OCI-LY7 (cell line): ENCODE measurements at regions not wholly inside any gene's neighbourhood (a gene's known extent, or its start where the extent isn't known, plus 50 kb on each side); places are given as distances from the start of the nearest gene placed in this dataset.

Experiments used
- BruUV-seq: library from RNA; stranded (reverse); fragments of 400-500 nt; replicated peaks from 2 replicates; lab custom pipeline; 2021; lab: Mats Ljungman, UMichigan
- CTCF ChIA-PET: fragments of 300-600 bp; sonication (Branson Sonifier 250); formaldehyde crosslinking; loops from one replicate; lab custom pipeline; 2022; ENCODE audit warnings: antibody characterized with exemption; ENCODE audit not compliant: unreplicated experiment; lab: Charles Lee
- POLR2A ChIA-PET: fragments of 300-600 bp; sonication (Branson Sonifier 250); formaldehyde crosslinking; loops from one replicate; lab custom pipeline; 2022; ENCODE audit warnings: antibody characterized with exemption; lab: Charles Lee
- DNase-seq: peaks from one replicate; pipeline ENCODE4 v3.0.0-alpha.2; 2015; ENCODE audit warnings: low spot score
- H2AFZ ChIP-seq: fragments of 200-600 bp; sonication (generic), shearing (Covaris generic); 2 replicates; pipeline ENCODE4 v1.6.1; 2014; ENCODE audit warnings: mild to moderate bottlenecking, antibody characterized with exemption, low read length, moderate library complexity
- H3K27ac ChIP-seq: fragments of 200-600 bp; sonication (generic); 2 replicates; pipeline ENCODE4 v1.5.1; 2014; ENCODE audit warnings: mixed run types, low read depth, mild to moderate bottlenecking, moderate library complexity, low read length, inconsistent platforms; ENCODE audit not compliant: poor library complexity, severe bottlenecking
- H3K36me3 ChIP-seq: fragments of 200-600 bp; sonication (generic); 2 replicates; pipeline ENCODE4 v1.6.1; 2014; ENCODE audit warnings: mild to moderate bottlenecking, antibody characterized with exemption, low read length, moderate library complexity, mixed read lengths; ENCODE audit not compliant: insufficient read depth
- H3K4me1 ChIP-seq: fragments of 200-600 bp; sonication (generic); 2 replicates; pipeline ENCODE4 v1.5.1; 2014; ENCODE audit warnings: mild to moderate bottlenecking, low read length; ENCODE audit not compliant: insufficient read depth, poor library complexity, severe bottlenecking
- H3K4me2 ChIP-seq: fragments of 200-600 bp; sonication (generic); 2 replicates; pipeline ENCODE4 v1.6.1; 2014; ENCODE audit warnings: mild to moderate bottlenecking, low read length
- H3K4me3 ChIP-seq: fragments of 200-600 bp; sonication (generic); 2 replicates; pipeline ENCODE4 v1.5.1; 2014; ENCODE audit warnings: mild to moderate bottlenecking, low read depth, low read length; ENCODE audit not compliant: poor library complexity, severe bottlenecking
- H3K79me2 ChIP-seq: fragments of 200-600 bp; sonication (generic); 2 replicates; pipeline ENCODE4 v1.6.1; 2016; ENCODE audit warnings: low read depth, mild to moderate bottlenecking, low read length, moderate library complexity, mixed read lengths; ENCODE audit not compliant: insufficient read depth
- H3K9me2 ChIP-seq: fragments of 200-600 bp; sonication (generic); 2 replicates; pipeline ENCODE4 v1.6.1; 2016; ENCODE audit warnings: mild to moderate bottlenecking, low read length, mixed read lengths; ENCODE audit not compliant: insufficient read depth
- H3K9me3 ChIP-seq: fragments of 200-600 bp; sonication (generic); 2 replicates; pipeline ENCODE4 v1.6.1; 2014; ENCODE audit warnings: mild to moderate bottlenecking, mixed run types, low read length, mixed read lengths
- H4K20me1 ChIP-seq: fragments of 200-600 bp; sonication (generic); 2 replicates; pipeline ENCODE4 v1.6.1; 2014; ENCODE audit warnings: mild to moderate bottlenecking, antibody characterized with exemption, low read length, moderate library complexity, mixed read lengths; ENCODE audit not compliant: insufficient read depth
- EZH2phosphoT487 ChIP-seq: fragments of 200-600 bp; sonication (generic); IDR thresholded peaks from 2 replicates; pipeline ENCODE4 v1.6.1; 2018; ENCODE audit warnings: low read depth, borderline replicate concordance, mild to moderate bottlenecking, mixed run types, antibody characterized with exemption, low read length, moderate library complexity, mixed read lengths
- intact Hi-C: fragments of 100-400 bp; cut with micrococcal nuclease; formaldehyde crosslinking; loops from one replicate; pipeline ENCODE4 v1.10.0; 2022; ENCODE audit not compliant: unreplicated experiment
- TF ChIP-seq, protein P1 (sequence below): fragments of 200-600 bp; sonication (generic); conservative IDR thresholded peaks from 2 replicates; pipeline ENCODE4 v1.5.1; 2014; ENCODE audit warnings: mild to moderate bottlenecking, antibody characterized with exemption, low read length, moderate library complexity, mixed read lengths

DNA sequence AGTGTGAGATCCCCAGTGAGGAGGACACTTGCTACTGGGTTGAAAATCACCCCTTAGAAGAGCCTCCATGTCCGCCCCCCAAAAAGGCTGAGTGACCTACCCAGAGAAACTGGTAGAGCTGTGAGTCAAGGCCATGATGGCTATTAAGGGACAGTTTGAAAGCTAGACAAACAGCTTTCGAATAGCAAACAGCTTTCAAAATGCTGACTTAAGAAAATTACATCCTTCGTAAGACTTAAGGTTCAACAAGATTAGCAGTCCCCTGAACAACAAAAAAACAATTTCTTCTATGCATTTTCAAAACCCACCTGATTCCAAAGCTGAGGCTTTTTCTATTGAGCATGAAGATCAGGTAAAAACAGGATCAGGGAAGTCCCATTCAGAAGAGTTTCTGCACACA, 269.7 kb upstream of the SOX2 start:
- BruUV-seq = no TSS peak
- no peaks in the 10 kb centered on the region for H3K79me2 ChIP-seq
- H3K27ac ChIP-seq = no peak overlapping the region
- no peaks in the 10 kb centered on the region for H4K20me1 ChIP-seq
- CTCF ChIA-PET = no interaction called here
- H3K4me1 ChIP-seq = no peaks in the 10 kb centered on the region
- no peaks in the 10 kb centered on the region for H3K9me2 ChIP-seq
- POLR2A ChIA-PET = interaction anchor here (0.6 kb wide), 1 partner anchor 28 kb away, joined by 3 read pairs; no protein-coding TSS in a partner anchor
- H3K4me2 ChIP-seq = no peak overlapping the region
- no peak overlapping the region for H3K4me3 ChIP-seq
- no peaks in the 10 kb centered on the region for H3K9me3 ChIP-seq
- H2AFZ ChIP-seq = no peak overlapping the region
- no peaks in the 10 kb centered on the region for H3K36me3 ChIP-seq
- DNase-seq = no peak
- TF ChIP-seq, protein P1, sequence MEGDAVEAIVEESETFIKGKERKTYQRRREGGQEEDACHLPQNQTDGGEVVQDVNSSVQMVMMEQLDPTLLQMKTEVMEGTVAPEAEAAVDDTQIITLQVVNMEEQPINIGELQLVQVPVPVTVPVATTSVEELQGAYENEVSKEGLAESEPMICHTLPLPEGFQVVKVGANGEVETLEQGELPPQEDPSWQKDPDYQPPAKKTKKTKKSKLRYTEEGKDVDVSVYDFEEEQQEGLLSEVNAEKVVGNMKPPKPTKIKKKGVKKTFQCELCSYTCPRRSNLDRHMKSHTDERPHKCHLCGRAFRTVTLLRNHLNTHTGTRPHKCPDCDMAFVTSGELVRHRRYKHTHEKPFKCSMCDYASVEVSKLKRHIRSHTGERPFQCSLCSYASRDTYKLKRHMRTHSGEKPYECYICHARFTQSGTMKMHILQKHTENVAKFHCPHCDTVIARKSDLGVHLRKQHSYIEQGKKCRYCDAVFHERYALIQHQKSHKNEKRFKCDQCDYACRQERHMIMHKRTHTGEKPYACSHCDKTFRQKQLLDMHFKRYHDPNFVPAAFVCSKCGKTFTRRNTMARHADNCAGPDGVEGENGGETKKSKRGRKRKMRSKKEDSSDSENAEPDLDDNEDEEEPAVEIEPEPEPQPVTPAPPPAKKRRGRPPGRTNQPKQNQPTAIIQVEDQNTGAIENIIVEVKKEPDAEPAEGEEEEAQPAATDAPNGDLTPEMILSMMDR = no peak
- TF ChIP-seq EZH2phosphoT487 = no peak
- intact Hi-C loops = no loop called here

DNA sequence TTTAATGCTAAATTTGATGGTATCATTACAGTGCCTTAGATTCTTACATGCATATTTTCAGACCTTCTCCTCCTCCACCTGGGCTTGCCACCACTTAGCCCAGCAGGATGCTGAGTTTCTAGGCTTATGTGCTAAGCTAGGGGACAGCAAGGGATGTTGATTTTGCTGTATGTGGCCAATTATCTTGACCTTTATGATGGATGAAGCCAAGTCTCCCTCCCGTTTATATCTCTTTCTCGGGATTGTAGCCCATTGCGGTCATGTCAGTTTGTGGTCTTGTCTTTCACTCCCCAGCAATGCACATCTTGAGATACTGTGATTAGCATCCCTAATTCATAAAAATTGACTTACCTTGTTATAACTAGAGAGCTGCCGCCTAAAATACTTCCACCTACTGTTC, 278.7 kb upstream of the SOX2 start:
- no peaks in the 10 kb centered on the region for H3K9me2 ChIP-seq
- no peaks in the 10 kb centered on the region for H3K9me3 ChIP-seq
- POLR2A ChIA-PET = interaction anchor here (0.6 kb wide), 2 partner anchors 146 to 674 kb away, joined by 3 read pairs; no protein-coding TSS in a partner anchor
- no peaks in the 10 kb centered on the region for H3K36me3 ChIP-seq
- no peak overlapping the region for H3K4me2 ChIP-seq
- H2AFZ ChIP-seq = no peak overlapping the region
- no peak for DNase-seq
- intact Hi-C loops = no loop called here
- BruUV-seq = no TSS peak
- H3K4me1 ChIP-seq = no peaks in the 10 kb centered on the region
- H3K4me3 ChIP-seq = no peak overlapping the region
- H3K27ac ChIP-seq = no peak overlapping the region
- H4K20me1 ChIP-seq = no peaks in the 10 kb centered on the region
- CTCF ChIA-PET = no interaction called here
- TF ChIP-seq EZH2phosphoT487 = no peak
- TF ChIP-seq, protein P1 = no peak
- no peaks in the 10 kb centered on the region for H3K79me2 ChIP-seq

DNA sequence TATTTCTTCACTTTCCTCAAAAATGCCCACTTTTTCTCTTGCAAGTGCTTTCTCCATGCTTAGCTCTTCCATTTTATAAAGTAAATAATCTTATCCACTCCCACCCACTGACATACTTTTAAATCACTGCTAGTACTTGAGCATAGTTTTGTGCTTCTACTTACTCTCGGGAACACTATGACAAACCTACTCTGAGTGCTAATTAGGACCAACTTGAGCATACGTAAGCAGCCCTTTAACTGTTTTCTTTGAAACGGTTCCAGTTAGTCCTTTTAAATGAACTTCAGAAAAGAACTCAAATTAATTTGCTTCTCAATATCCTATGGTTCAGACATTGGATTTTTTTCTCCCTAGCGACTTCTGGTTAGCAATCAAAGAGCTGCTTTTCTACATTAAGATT, 280.0 kb upstream of the SOX2 start:
- H3K4me3 ChIP-seq = no peak overlapping the region
- no peak for DNase-seq
- intact Hi-C loops = no loop called here
- no peak overlapping the region for H3K27ac ChIP-seq
- ChIA-PET POLR2A (interaction anchor here (0.7 kb wide), 1 partner anchor 254 kb away, joined by 3 read pairs; no protein-coding TSS in a partner anchor), CTCF (no interaction called here)
- H2AFZ ChIP-seq = no peak overlapping the region
- no peak overlapping the region for H3K4me2 ChIP-seq
- H3K9me2 ChIP-seq = no peaks in the 10 kb centered on the region
- no TSS peak for BruUV-seq
- no peak for TF ChIP-seq EZH2phosphoT487
- H3K36me3 ChIP-seq = no peaks in the 10 kb centered on the region
- H3K9me3 ChIP-seq = no peaks in the 10 kb centered on the region
- no peaks in the 10 kb centered on the region for H4K20me1 ChIP-seq
- H3K4me1 ChIP-seq = no peaks in the 10 kb centered on the region
- H3K79me2 ChIP-seq = no peaks in the 10 kb centered on the region
